Calu3 (cell line): ENCODE measurements at regions not wholly inside any gene's neighbourhood (a gene's known extent, or its start where the extent isn't known, plus 50 kb on each side); places are given as distances from the start of the nearest gene placed in this dataset.

Experiments
- BruUV-seq: library from RNA; stranded (reverse); fragments of 400-500 nt; replicated peaks from 2 replicates; lab custom pipeline; 2021; lab: Mats Ljungman, UMichigan
- CTCF ChIA-PET: fragments of 300-600 bp; sonication (Branson Sonifier 250); formaldehyde crosslinking; loops from one replicate; lab custom pipeline; 2022; ENCODE audit warnings: antibody characterized with exemption; lab: Charles Lee
- DNase-seq: peaks from one replicate; pipeline ENCODE4 v3.0.0; 2022
- H3K27ac Mint-ChIP-seq: one replicate; pipeline ENCODE4 v1.8.0; 2022; ENCODE audit warnings: mixed read lengths; ENCODE audit not compliant: unreplicated experiment
- H3K27me3 Mint-ChIP-seq: one replicate; pipeline ENCODE4 v1.8.0; 2022; ENCODE audit warnings: mixed read lengths; ENCODE audit not compliant: unreplicated experiment
- H3K36me3 Mint-ChIP-seq: one replicate; pipeline ENCODE4 v1.8.0; 2022; ENCODE audit warnings: mild to moderate bottlenecking, moderate library complexity, mixed read lengths; ENCODE audit not compliant: insufficient read depth, unreplicated experiment
- H3K4me1 Mint-ChIP-seq: one replicate; pipeline ENCODE4 v1.8.0; 2022; ENCODE audit warnings: mild to moderate bottlenecking, low read depth, mixed read lengths; ENCODE audit not compliant: unreplicated experiment
- H3K4me3 Mint-ChIP-seq: one replicate; pipeline ENCODE4 v1.8.0; 2022; ENCODE audit warnings: mild to moderate bottlenecking, low read depth, moderate library complexity, mixed read lengths; ENCODE audit not compliant: unreplicated experiment
- H3K9me3 Mint-ChIP-seq: one replicate; pipeline ENCODE4 v1.8.0; 2022; ENCODE audit warnings: low read depth, mixed read lengths; ENCODE audit not compliant: unreplicated experiment
- intact Hi-C: fragments of 100-400 bp; cut with micrococcal nuclease; formaldehyde crosslinking; loops from one replicate; pipeline ENCODE4 v1.10.0; 2022; ENCODE audit not compliant: unreplicated experiment
- TF ChIP-seq, protein P1 (sequence below): fragments of 200-600 bp; IDR thresholded peaks from one replicate; pipeline ENCODE4 v1.8.0; 2022; ENCODE audit warnings: antibody characterized with exemption; ENCODE audit not compliant: unreplicated experiment

DNA sequence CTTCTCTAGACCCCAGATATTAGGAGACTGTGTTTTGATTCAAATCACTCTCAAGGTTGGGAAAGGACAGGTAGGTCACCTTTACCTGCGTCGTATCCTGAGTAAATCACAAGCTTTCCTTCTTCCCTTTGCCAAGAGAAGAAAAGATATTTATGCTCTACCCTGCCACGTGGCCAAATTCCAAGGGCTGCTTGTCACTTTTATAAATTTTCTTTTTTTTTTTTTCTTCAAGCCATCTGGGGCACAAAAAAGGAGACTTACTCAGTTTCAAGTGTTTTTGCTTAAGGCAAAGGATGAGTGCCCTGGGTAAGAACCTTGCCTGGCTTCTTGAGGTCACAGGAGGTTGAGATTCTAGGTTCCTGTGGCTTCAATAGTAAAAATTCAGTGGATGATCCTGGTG, 285.1 kb downstream of the TMEM114 start:
- Mint-ChIP-seq H3K4me3 (no peak overlapping the region), H3K27ac (no peak overlapping the region), H3K36me3 (no peaks in the 10 kb centered on the region), H3K4me1 (no peaks in the 10 kb centered on the region), H3K9me3 (peaks cover 3% of the 10 kb centered on the region), H3K27me3 (peaks cover 36% of the 10 kb centered on the region)
- TF ChIP-seq, protein P1, sequence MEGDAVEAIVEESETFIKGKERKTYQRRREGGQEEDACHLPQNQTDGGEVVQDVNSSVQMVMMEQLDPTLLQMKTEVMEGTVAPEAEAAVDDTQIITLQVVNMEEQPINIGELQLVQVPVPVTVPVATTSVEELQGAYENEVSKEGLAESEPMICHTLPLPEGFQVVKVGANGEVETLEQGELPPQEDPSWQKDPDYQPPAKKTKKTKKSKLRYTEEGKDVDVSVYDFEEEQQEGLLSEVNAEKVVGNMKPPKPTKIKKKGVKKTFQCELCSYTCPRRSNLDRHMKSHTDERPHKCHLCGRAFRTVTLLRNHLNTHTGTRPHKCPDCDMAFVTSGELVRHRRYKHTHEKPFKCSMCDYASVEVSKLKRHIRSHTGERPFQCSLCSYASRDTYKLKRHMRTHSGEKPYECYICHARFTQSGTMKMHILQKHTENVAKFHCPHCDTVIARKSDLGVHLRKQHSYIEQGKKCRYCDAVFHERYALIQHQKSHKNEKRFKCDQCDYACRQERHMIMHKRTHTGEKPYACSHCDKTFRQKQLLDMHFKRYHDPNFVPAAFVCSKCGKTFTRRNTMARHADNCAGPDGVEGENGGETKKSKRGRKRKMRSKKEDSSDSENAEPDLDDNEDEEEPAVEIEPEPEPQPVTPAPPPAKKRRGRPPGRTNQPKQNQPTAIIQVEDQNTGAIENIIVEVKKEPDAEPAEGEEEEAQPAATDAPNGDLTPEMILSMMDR: no peak
- DNase-seq: no peak
- CTCF ChIA-PET: no interaction called here
- intact Hi-C loops: no loop called here
- no TSS peak for BruUV-seq

DNA sequence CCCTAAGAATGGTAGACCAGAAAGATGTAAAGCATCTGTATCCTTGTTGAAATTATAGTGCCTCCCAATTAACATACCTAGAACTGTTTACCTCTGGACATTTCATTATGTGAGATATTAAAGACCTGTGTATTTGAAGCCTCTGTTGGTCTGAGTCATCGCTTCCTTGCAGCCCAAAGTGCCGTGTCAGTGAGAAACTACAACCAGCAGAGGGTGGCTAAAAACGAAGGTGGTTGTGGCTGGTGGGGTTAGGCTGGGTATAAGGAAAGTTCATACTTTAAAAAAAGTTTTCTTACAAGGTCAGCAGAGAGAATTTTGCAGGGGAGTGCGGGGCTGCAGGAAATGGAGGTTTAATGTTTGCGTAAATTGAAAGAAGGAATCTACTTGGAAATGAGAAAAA, 290.7 kb downstream of the TMEM114 start:
- Mint-ChIP-seq H3K4me1 (no peaks in the 10 kb centered on the region), H3K27me3 (peaks cover 48% of the 10 kb centered on the region), H3K9me3 (peaks cover 3% of the 10 kb centered on the region), H3K27ac (no peak overlapping the region), H3K36me3 (no peaks in the 10 kb centered on the region), H3K4me3 (no peak overlapping the region)
- CTCF ChIA-PET: no interaction called here
- intact Hi-C loops: no loop called here
- no TSS peak for BruUV-seq
- DNase-seq: no peak
- TF ChIP-seq, protein P1: no peak

DNA sequence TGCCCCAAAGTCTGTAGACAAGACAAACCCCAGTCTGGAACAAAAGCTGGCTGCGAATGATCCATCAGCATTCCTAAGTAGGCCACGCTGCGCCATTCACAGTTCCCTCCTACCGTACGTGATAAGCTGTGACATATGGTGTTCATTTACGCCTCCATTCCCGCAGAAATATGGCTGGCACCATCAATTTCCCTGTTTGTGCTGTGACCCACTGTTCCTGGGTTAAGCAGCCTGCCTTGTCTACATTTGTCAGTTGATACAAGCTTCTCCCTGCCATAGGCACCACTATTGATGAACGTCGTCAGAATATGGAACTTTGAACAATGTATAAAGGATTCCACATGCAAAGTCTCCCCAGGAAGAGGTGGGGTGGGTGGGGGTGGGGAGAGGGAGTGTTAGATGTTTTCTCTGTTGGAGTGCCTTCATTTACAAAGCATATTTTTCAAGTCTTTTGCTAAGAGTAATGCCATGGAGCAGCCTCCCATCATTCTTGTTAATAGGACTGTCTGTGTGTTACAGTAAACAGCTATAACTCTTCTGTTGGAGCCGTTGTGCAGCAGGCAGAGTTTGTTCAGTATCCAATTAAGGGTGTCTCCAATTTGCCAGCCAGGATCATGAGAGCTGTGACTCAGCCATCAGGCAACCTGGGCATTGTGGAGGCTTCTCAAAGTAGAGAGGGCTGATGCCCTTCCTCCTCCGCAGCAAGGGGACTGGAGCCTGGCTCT, 294.6 kb downstream of the TMEM114 start:
- TF ChIP-seq, protein P1: no peak
- Mint-ChIP-seq H3K27ac (no peak overlapping the region), H3K4me1 (no peaks in the 10 kb centered on the region), H3K9me3 (peaks cover 2% of the 10 kb centered on the region), H3K4me3 (no peak overlapping the region), H3K27me3 (peaks cover 35% of the 10 kb centered on the region), H3K36me3 (no peaks in the 10 kb centered on the region)
- CTCF ChIA-PET: interaction anchor here (1.1 kb wide), 1 partner anchor 17 kb away, joined by 3 read pairs; no protein-coding TSS in a partner anchor
- intact Hi-C loops: no loop called here
- BruUV-seq: no TSS peak
- no peak for DNase-seq

DNA sequence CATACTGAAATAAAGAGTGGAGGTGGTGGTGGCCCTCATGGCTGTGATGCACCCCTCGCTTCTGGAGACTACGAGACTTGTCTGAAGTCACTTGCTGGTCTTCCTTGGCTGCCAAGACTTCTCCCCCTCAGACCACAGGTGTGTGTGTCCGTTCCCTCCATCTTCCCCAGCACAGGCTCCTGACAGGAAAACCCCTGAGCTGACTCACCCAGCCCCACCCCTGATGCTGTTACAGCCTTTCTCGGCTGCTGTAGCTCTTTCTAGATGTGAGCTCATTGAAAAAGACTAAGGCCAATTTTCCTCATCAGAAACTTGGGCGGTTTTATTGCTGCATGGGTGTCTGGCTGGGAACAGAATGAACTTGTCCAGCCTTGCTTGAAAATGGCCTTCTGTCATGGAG, 296.9 kb downstream of the TMEM114 start:
- H3K9me3 Mint-ChIP-seq: peaks cover 2% of the 10 kb centered on the region
- TF ChIP-seq, protein P1: no peak
- CTCF ChIA-PET: no interaction called here

More for the DNA sequence above, 296.9 kb downstream of the TMEM114 start:
- intact Hi-C loops: no loop called here
- no peak overlapping the region for H3K4me3 Mint-ChIP-seq
- no peak overlapping the region for H3K27ac Mint-ChIP-seq
- DNase-seq: peak; percentile 4
- H3K27me3 Mint-ChIP-seq: peaks cover 21% of the 10 kb centered on the region
- H3K36me3 Mint-ChIP-seq: no peaks in the 10 kb centered on the region
- H3K4me1 Mint-ChIP-seq: no peaks in the 10 kb centered on the region
- BruUV-seq: no TSS peak
